Neural cell (in vitro differentiated cells): ENCODE measurements at regions not wholly inside any gene's neighbourhood (a gene's known extent, or its start where the extent isn't known, plus 50 kb on each side); places are given as distances from the start of the nearest gene placed in this dataset.

Experiments
- H2AFZ ChIP-seq: fragments of 200-600, 300-800 bp; sonication (generic), shearing (Covaris generic); 2 replicates; pipeline ENCODE4 v1.6.0; 2014; ENCODE audit warnings: low read depth, mild to moderate bottlenecking, antibody characterized with exemption, low read length, moderate library complexity
- H3F3A ChIP-seq: fragments of 200-600 bp; shearing (Covaris generic); 2 replicates; pipeline ENCODE4 v1.6.1; 2016; ENCODE audit warnings: mild to moderate bottlenecking, moderate library complexity, mixed read lengths, antibody characterized with exemption, low read length; ENCODE audit not compliant: insufficient read depth, poor library complexity, severe bottlenecking
- H3K27ac ChIP-seq: fragments of 200-600, 300-800 bp; sonication (generic), shearing (Covaris generic); 2 replicates; pipeline ENCODE4 v1.5.1; 2014; ENCODE audit warnings: mild to moderate bottlenecking, low read length, moderate library complexity
- H3K27me3 ChIP-seq: fragments of 300-800, 200-600 bp; sonication (generic), shearing (Covaris generic); 2 replicates; pipeline ENCODE4 v1.6.0; 2014; ENCODE audit warnings: mild to moderate bottlenecking, low read depth, low read length, moderate library complexity; ENCODE audit not compliant: insufficient read depth
- H3K36me3 ChIP-seq: fragments of 300-800, 200-600 bp; sonication (generic), shearing (Covaris generic); 2 replicates; pipeline ENCODE4 v1.5.1; 2014; ENCODE audit warnings: mild to moderate bottlenecking, antibody characterized with exemption, low read length, moderate library complexity; ENCODE audit not compliant: insufficient read depth
- H3K4me2 ChIP-seq: fragments of 300-800, 200-600 bp; sonication (generic), shearing (Covaris generic); 2 replicates; pipeline ENCODE4 v1.6.0; 2014; ENCODE audit warnings: mild to moderate bottlenecking, low read length
- H3K4me3 ChIP-seq: fragments of 300-800, 200-600 bp; sonication (generic), shearing (Covaris generic); 2 replicates; pipeline ENCODE4 v1.5.1; 2014; ENCODE audit warnings: mild to moderate bottlenecking, low read length, moderate library complexity
- H3K79me2 ChIP-seq: fragments of 200-600 bp; shearing (Covaris generic); replicated peaks from 2 replicates; pipeline ENCODE4 v1.6.0; 2014; ENCODE audit warnings: mild to moderate bottlenecking, low read length, moderate library complexity; ENCODE audit not compliant: insufficient read depth
- H3K9ac ChIP-seq: fragments of 300-800, 200-600 bp; sonication (generic), shearing (Covaris generic); 2 replicates; pipeline ENCODE4 v1.6.1; 2016; ENCODE audit warnings: mild to moderate bottlenecking, low read length, mixed read lengths
- H3K9me2 ChIP-seq: fragments of 200-600 bp; shearing (Covaris generic); 2 replicates; pipeline ENCODE4 v1.6.1; 2016; ENCODE audit warnings: mild to moderate bottlenecking, low read length, mixed read lengths; ENCODE audit not compliant: insufficient read depth
- H3K9me3 ChIP-seq: fragments of 200-600, 300-800 bp; sonication (generic), shearing (Covaris generic); 2 replicates; pipeline ENCODE4 v1.6.1; 2016; ENCODE audit warnings: mild to moderate bottlenecking, mixed run types, low read length, moderate library complexity, mixed read lengths
- H4K20me1 ChIP-seq: fragments of 200-600 bp; shearing (Covaris generic); 2 replicates; pipeline ENCODE4 v1.6.1; 2016; ENCODE audit warnings: mild to moderate bottlenecking, mixed run types; ENCODE audit not compliant: insufficient read depth
- CTCF ChIP-seq: fragments of 450-650 bp; IDR thresholded peaks from 2 replicates; pipeline ENCODE4 v1.5.1; 2014; ENCODE audit warnings: antibody characterized with exemption, mild to moderate bottlenecking, moderate library complexity; ENCODE audit not compliant: poor library complexity, severe bottlenecking
- EP300 ChIP-seq: fragments of 450-650 bp; conservative IDR thresholded peaks from 2 replicates; pipeline ENCODE4 v1.6.1; 2014; ENCODE audit warnings: antibody characterized with exemption, mild to moderate bottlenecking, moderate library complexity; ENCODE audit not compliant: poor library complexity, severe bottlenecking
- EZH2 ChIP-seq: fragments of 200-600, 300-800 bp; shearing (Covaris generic), sonication (generic); IDR thresholded peaks from 2 replicates; pipeline ENCODE4 v1.6.1; 2014; ENCODE audit warnings: antibody characterized with exemption, low read length, borderline replicate concordance, mild to moderate bottlenecking; ENCODE audit not compliant: insufficient read depth, poor library complexity, severe bottlenecking
- MXI1 ChIP-seq: fragments of 450-650 bp; conservative IDR thresholded peaks from 2 replicates; pipeline ENCODE4 v1.6.1; 2014; ENCODE audit warnings: antibody characterized with exemption, mild to moderate bottlenecking; ENCODE audit not compliant: poor library complexity, severe bottlenecking
- POLR2AphosphoS5 ChIP-seq: IDR thresholded peaks from 2 replicates; pipeline ENCODE4 v1.6.1; 2012
- RAD21 ChIP-seq: fragments of 450-650 bp; conservative IDR thresholded peaks from 2 replicates; pipeline ENCODE4 v1.6.1; 2014; ENCODE audit warnings: antibody characterized with exemption, mild to moderate bottlenecking, moderate library complexity
- REST ChIP-seq: IDR thresholded peaks from 2 replicates; pipeline ENCODE4 v1.6.1; 2012; ENCODE audit warnings: borderline replicate concordance
- SMC3 ChIP-seq: fragments of 450-650 bp; conservative IDR thresholded peaks from 2 replicates; pipeline ENCODE4 v1.6.1; 2014; ENCODE audit warnings: antibody characterized with exemption, mild to moderate bottlenecking, moderate library complexity; ENCODE audit not compliant: poor library complexity
- TAF1 ChIP-seq: IDR thresholded peaks from 2 replicates; pipeline ENCODE4 v1.6.1; 2012; ENCODE audit warnings: low read depth

- Histone ChIP-seq H4K20me1 (no peaks in the 10 kb centered on the region), H3K27ac (no peak overlapping the region), H3K9me3 (no peaks in the 10 kb centered on the region), H3K4me3 (no peak overlapping the region), H3K36me3 (no peaks in the 10 kb centered on the region), H3K9me2 (no peaks in the 10 kb centered on the region), H3K4me2 (peak overlapping the region; percentile 7), H3F3A (no peaks in the 10 kb centered on the region), H3K79me2 (no peaks in the 10 kb centered on the region), H2AFZ (no peak overlapping the region), H3K9ac (no peak overlapping the region), H3K27me3 (no peaks in the 10 kb centered on the region)
- no peak for TF ChIP-seq POLR2AphosphoS5
- no peak for TF ChIP-seq RAD21
- no peak for TF ChIP-seq MXI1
- no peak for TF ChIP-seq CTCF
- TF ChIP-seq REST, result no peak
- no peak for TF ChIP-seq EP300
- TF ChIP-seq SMC3, result no peak
- TF ChIP-seq EZH2, result no peak
- no peak for TF ChIP-seq TAF1
Observed at GRCh38 chr6:50589751-50590470, 123.4 kb upstream of the TFAP2D start.

GRCh38 chr6:50591135-50591534 is 122.2 kb upstream of the TFAP2D start:
- H3K79me2 ChIP-seq, result no peaks in the 10 kb centered on the region
- no peaks in the 10 kb centered on the region for H3F3A ChIP-seq
- no peak overlapping the region for H3K27ac ChIP-seq
- H3K4me3 ChIP-seq, result no peak overlapping the region
- TF ChIP-seq RAD21 (peak; percentile 21), CTCF (no peak), EP300 (peak; percentile 73), POLR2AphosphoS5 (peak; percentile 73), REST (peak; percentile 59)
- no peaks in the 10 kb centered on the region for H3K36me3 ChIP-seq
- no peaks in the 10 kb centered on the region for H4K20me1 ChIP-seq
- no peak overlapping the region for H3K4me2 ChIP-seq
- no peaks in the 10 kb centered on the region for H3K27me3 ChIP-seq
- H3K9me3 ChIP-seq, result no peaks in the 10 kb centered on the region
- H2AFZ ChIP-seq, result no peak overlapping the region
- H3K9ac ChIP-seq, result no peak overlapping the region
- no peaks in the 10 kb centered on the region for H3K9me2 ChIP-seq
